GM21619 (cell line): ENCODE measurements at regions not wholly inside any gene's neighbourhood (a gene's known extent, or its start where the extent isn't known, plus 50 kb on each side); places are given as distances from the start of the nearest gene placed in this dataset.

Experiments
- ATAC-seq: cut with Tn5 transposase; IDR thresholded peaks from one replicate; pipeline ENCODE4 v1.9.1; 2021; ENCODE audit not compliant: unreplicated experiment

DNA sequence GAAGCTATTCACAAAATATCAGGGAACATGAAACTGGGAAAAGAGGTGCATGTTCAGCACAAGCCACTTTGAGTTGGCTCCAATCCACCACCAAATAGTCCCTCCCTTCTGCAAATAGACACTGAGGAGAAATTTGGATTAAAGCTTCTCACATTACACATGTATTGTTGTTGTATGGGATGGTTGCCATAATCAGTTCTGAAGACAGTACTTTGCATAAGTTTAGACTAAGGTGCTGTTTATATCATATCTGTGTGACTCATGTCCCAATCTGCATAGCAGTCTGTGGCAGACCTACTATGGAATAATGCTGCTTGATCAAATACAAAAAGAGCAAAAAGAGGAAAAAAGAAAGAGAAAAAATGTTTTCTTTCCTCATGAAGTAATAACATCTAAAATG is 376.7 kb upstream of the DDI1 start:
- no peak for ATAC-seq

DNA sequence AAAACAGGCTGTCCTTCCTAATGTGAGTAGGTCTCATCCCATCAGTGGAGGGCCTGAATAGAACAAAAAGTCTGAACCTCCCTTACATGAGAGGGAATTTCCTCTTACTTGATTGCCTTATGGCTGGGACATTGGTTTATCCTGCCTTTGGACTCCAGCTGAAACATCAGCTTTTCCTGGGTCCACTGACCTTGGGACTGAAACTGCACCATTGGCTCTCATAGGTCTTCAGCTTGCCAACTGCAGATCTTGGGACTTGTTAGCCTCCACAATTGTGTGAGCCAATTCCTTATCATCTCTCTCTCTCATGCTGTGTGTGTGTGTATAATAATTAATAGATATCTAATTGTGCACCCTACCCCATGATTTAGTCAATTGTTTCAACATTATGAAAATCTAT is 375.3 kb upstream of the DDI1 start:
- ATAC-seq: no peak

DNA sequence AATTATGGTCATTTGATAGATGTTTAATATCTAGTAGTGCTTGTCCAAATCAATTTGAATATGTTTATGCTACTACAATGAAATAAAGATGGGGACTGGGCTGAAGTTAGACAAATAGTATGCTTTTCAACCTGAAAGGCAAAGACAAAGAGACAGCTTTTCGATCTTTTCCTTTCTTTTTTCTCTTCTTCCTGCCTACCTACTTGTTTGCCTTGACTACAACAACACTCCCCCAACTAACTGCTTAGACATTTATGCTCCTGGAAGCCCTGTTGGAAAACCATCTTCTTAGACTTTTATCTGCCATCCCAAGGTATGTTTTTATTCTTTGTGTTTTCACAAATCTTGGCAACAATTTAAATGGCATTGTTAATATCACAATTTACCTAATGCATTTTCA is 374.4 kb upstream of the DDI1 start:
- no peak for ATAC-seq

- ATAC-seq: no peak
Measured at GRCh38 chr11:103662880-103663279, 373.6 kb upstream of the DDI1 start.

- no peak for ATAC-seq
Measured at GRCh38 chr11:103668859-103669258, 367.6 kb upstream of the DDI1 start.

- no peak for ATAC-seq
Measured at GRCh38 chr11:103671143-103671651, 365.2 kb upstream of the DDI1 start.

DNA sequence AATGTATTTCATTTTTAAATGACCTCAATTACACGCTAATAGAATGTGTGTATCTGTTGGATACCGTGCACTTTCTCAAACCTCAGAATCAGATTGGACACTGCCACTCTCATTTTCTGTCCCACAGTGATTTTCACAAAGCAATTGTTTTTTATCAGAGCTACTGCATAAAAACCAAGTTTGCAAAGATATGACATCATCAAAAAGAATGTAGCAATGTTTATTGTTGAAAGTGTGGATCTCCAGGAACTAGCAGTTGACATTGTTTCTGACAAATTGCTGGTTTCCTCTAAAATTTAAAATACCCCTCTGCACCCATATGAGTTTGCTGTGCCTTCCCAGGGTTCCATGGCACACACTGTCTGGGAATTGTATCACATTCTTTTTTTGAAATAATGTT is 362.7 kb upstream of the DDI1 start:
- no peak for ATAC-seq

GRCh38 chr11:103676413-103676812 is 360.0 kb upstream of the DDI1 start:
- no peak for ATAC-seq

GRCh38 chr11:103680826-103681225 is 355.6 kb upstream of the DDI1 start:
- ATAC-seq: no peak

- peak; percentile 9 for ATAC-seq
Measured at GRCh38 chr11:103681855-103682254, 354.6 kb upstream of the DDI1 start.

GRCh38 chr11:103682318-103683184 is 353.9 kb upstream of the DDI1 start:
- ATAC-seq: peak; percentile 98

DNA sequence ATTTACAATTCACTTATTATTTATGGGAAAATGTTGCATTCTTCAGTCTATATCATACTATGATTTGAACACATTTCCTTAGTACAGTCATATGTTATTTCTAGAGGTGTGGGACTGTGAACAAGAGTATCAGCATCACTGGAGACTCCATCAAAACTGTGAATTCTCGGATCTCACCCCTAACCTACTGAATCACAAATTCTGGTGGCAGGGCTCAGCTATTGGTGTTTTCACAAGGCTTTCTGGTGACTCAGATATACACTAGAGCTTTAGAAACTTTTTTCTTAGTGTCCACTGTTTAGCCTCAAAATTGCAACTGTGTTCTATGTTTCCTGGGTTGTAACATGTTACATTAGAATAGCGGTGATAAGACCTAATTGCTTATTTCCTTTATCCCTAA is 352.9 kb upstream of the DDI1 start:
- ATAC-seq: no peak

DNA sequence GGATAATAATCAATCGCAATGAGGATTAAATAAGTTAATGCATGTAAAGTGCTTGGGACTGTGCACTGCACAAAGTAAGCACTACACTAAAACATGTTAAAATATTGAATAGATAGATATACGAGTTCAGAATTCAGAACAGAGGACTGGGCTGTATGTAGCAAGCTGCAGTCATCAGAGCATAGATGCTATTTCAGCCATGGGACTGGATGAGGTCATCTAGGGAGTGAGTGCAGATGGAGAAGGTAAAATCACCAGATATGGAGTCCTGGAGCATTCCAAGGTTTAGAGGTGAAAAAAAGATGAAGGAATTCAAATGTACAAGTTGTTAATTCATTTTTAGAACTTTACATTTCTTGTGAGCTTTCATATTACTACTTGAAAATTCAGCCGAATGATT is 347.5 kb upstream of the DDI1 start:
- ATAC-seq: no peak

GRCh38 chr11:103690356-103690755 is 346.1 kb upstream of the DDI1 start:
- ATAC-seq: no peak

GRCh38 chr11:103696123-103696522 is 340.3 kb upstream of the DDI1 start:
- no peak for ATAC-seq

- ATAC-seq: no peak
Measured at GRCh38 chr11:103699216-103699615, 337.2 kb upstream of the DDI1 start.

- ATAC-seq: no peak
Measured at GRCh38 chr11:103699656-103700055, 336.8 kb upstream of the DDI1 start.

DNA sequence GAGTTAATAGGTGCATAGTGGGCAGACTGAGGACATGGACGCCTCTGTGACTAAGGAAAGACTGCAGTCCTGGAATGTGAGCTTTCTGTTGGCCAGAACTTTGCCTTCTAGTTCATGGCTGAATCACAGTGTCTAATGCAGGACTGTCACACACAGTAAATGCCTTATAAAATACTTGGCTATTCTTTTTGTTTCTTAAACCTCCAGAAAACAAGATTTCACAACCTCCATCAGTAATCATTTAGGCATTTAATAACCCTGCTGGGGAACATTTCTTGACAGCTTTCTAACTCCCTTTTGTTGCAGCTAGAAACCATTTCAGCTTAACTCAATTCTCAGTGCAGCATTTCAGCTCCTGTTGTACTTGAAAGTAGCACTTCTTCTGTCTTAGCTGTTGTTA is 335.8 kb upstream of the DDI1 start:
- no peak for ATAC-seq

- no peak for ATAC-seq
Measured at GRCh38 chr11:103703437-103703836, 333.0 kb upstream of the DDI1 start.

DNA sequence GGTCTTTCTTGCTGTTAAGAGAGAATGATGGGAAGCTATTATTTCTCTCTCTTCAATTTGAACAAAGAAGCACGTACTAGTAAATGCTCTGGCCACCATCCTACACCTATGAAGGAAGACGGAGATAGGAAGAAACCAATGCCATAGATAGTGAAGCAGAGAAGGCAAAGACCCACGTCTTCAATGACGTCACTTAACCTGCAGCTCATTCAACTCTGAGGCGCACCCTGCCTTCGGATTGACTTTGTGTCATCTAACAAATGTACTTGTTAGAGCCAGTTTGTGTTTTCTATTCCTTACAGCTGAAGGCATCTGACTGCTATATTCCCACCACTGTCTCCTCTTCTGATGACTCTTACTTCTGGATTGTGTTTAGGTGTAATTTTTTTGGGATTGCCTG is 332.5 kb upstream of the DDI1 start:
- ATAC-seq: no peak

GRCh38 chr11:103705642-103706041 is 330.8 kb upstream of the DDI1 start:
- ATAC-seq: no peak

DNA sequence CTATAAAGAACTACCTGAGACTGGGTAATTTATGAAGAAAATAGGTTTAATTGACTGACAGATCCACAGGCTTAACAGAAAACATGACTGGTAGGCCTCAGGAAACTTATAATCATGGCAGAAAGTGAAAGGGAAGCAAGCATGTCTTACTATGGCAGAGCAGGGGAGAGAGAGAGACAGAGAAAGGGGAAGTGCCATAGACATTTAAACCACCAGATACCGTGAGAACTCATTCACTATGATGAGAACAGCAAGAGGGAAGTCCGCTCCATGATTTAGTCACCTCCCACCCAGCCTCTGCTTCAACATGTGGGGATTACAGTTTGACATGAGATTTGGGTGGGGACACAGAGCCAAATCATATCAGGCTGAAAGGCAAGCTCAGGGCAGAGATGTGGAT is 327.1 kb upstream of the DDI1 start:
- no peak for ATAC-seq

GRCh38 chr11:103714246-103714645 is 322.2 kb upstream of the DDI1 start:
- no peak for ATAC-seq
